ENCODE measurements at regions not wholly inside any gene's neighbourhood (a gene's known extent, or its start where the extent isn't known, plus 50 kb on each side); places are given as distances from the start of the nearest gene placed in this dataset.

DNA sequence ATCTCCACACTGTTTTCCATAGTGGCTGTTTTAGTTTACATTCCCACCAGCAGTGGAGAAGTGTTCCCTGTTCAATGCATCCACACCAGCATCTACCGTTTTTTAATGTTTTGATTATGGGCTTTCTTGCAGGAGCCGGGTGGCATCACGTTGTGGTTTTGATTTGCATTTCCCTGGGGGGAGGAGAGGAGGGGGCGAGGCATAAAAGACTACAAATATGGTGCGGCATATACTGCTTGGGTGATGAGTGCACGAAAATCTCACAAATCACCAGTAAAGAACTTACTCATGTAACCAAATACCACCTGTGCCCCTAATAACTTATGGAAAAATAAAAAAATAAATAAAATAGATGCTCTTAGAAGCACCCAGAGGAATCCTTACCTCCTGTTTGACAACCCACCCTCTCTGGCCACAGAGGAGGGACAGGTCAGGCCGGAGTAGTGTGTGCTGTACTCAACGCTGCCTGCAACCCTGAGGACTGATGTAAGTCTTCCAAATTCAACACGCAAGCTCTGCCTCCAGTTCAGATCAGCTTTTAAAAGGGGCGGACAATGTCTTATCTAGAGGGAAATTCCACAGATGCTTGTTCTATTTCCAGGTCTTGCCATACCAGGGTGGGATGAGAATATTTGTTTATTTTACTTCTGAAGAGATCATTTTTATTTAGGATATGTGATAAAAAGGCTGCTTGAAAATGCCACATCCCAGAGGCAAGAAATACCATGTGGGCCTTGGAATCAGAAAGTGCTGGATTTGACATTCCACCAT is 329.6 kb upstream of the B3GAT1 start:
- TF ChIP-seq, protein P1, sequence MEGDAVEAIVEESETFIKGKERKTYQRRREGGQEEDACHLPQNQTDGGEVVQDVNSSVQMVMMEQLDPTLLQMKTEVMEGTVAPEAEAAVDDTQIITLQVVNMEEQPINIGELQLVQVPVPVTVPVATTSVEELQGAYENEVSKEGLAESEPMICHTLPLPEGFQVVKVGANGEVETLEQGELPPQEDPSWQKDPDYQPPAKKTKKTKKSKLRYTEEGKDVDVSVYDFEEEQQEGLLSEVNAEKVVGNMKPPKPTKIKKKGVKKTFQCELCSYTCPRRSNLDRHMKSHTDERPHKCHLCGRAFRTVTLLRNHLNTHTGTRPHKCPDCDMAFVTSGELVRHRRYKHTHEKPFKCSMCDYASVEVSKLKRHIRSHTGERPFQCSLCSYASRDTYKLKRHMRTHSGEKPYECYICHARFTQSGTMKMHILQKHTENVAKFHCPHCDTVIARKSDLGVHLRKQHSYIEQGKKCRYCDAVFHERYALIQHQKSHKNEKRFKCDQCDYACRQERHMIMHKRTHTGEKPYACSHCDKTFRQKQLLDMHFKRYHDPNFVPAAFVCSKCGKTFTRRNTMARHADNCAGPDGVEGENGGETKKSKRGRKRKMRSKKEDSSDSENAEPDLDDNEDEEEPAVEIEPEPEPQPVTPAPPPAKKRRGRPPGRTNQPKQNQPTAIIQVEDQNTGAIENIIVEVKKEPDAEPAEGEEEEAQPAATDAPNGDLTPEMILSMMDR (IDR thresholded peaks at IDR 0.05; ENCODE audit: low read length), result no peak
- TF ChIP-seq EZH2 (IDR thresholded peaks at IDR 0.05; ENCODE audit: borderline replicate concordance, low read length), result no peak

Data from OCI-LY1 (cell line).